H1 (cell line): ENCODE measurements at regions not wholly inside any gene's neighbourhood (a gene's known extent, or its start where the extent isn't known, plus 50 kb on each side); places are given as distances from the start of the nearest gene placed in this dataset.

Experiments used
- CTCF ChIP-seq, 3 experiments: IDR thresholded peaks; 1 replicate in 2 of 3; 2 replicates in 1 of 3; pipeline versions ENCODE4 v1.5.1 to v1.6.1; 2011; ENCODE audit warnings: low read length in 3 of 3, mild to moderate bottlenecking in 3 of 3, inconsistent platforms in 2 of 3, low read depth in 1 of 3, moderate library complexity in 1 of 3; ENCODE audit not compliant: insufficient read depth in 1 of 3; ENCODE audit errors: control extremely low read depth in 1 of 3
- EGR1 ChIP-seq: IDR thresholded peaks from 2 replicates; pipeline ENCODE4 v1.6.1; 2011; ENCODE audit warnings: low read depth, low read length, borderline replicate concordance
- EP300 ChIP-seq, 2 experiments: IDR thresholded peaks; 1 replicate in 1 of 2; 2 replicates in 1 of 2; pipeline ENCODE4 v1.6.1; 2011 to 2012; ENCODE audit warnings: low read depth in 2 of 2, low read length in 2 of 2, mild to moderate bottlenecking in 2 of 2, borderline replicate concordance in 1 of 2, inconsistent platforms in 1 of 2, moderate library complexity in 1 of 2
- MAX ChIP-seq: IDR thresholded peaks from 2 replicates; pipeline ENCODE4 v1.6.1; 2012; ENCODE audit warnings: inconsistent platforms
- POLR2A ChIP-seq, 2 experiments: IDR thresholded peaks; 1 replicate in 1 of 2; 2 replicates in 1 of 2; pipeline ENCODE4 v1.6.1; 2011; ENCODE audit warnings: low read depth in 2 of 2, low read length in 2 of 2, mild to moderate bottlenecking in 2 of 2; ENCODE audit errors: control extremely low read depth in 1 of 2
- POU5F1 ChIP-seq: IDR thresholded peaks from 2 replicates; pipeline ENCODE4 v1.6.1; 2011; ENCODE audit warnings: low read depth, mild to moderate bottlenecking, low read length, moderate library complexity

- TF ChIP-seq POLR2A (IDR thresholded peaks at IDR 0.05; ENCODE audit: control extremely low read depth in 1 of 2, low read depth in 2 of 2, low read length in 2 of 2), result no peak
- no peak for TF ChIP-seq EP300 (IDR thresholded peaks at IDR 0.05; ENCODE audit: borderline replicate concordance in 1 of 2, low read depth in 2 of 2, low read length in 2 of 2)
- no peak for TF ChIP-seq POU5F1
- no peak for TF ChIP-seq MAX
- TF ChIP-seq CTCF (IDR thresholded peaks at IDR 0.05; ENCODE audit: control extremely low read depth in 1 of 3, insufficient read depth in 1 of 3, low read depth in 1 of 3, low read length in 3 of 3), result no peak
- no peak for TF ChIP-seq EGR1
Observed at GRCh38 chr6:167776906-167777627, 49.6 kb upstream of the AFDN start.
